ENCODE measurements at regions not wholly inside any gene's neighbourhood (a gene's known extent, or its start where the extent isn't known, plus 50 kb on each side); places are given as distances from the start of the nearest gene placed in this dataset.

DNA sequence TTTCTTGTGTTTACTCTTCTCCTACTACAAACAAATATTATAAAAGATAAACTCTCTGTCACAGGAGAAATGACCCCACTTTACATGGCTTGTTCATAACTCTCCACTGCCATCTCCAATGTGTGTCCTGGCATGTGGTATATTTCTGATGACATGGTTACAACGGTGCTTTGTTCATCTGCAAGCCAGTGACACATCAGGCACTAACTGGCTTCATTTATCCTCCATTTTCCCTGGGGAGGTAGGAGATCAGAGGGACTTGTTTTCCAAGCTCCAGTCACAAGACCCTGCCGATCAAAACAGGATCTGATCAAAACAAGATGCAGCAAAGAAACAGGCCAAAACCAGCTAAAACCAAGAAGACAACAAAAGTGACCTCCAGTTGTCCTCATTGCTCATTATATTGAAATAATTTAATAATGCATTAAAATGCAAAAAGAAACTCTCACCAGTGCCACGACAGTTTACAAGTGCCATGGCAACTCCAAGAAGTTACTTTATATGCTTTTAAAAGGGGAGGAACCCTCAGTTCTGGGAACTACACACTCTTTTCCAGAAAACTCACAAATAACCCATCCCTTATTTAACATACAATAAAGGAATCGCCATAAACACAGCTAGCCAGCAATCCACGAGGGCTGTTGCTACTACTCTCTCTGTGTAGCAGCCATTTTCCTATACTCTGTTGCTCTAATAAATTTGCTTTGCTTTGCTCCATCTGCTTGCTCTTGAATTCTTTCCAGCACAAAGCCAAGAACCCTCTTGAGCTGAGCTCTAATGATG lies 224.2 kb downstream of the XPNPEP1 start:
- TF ChIP-seq, protein P1, sequence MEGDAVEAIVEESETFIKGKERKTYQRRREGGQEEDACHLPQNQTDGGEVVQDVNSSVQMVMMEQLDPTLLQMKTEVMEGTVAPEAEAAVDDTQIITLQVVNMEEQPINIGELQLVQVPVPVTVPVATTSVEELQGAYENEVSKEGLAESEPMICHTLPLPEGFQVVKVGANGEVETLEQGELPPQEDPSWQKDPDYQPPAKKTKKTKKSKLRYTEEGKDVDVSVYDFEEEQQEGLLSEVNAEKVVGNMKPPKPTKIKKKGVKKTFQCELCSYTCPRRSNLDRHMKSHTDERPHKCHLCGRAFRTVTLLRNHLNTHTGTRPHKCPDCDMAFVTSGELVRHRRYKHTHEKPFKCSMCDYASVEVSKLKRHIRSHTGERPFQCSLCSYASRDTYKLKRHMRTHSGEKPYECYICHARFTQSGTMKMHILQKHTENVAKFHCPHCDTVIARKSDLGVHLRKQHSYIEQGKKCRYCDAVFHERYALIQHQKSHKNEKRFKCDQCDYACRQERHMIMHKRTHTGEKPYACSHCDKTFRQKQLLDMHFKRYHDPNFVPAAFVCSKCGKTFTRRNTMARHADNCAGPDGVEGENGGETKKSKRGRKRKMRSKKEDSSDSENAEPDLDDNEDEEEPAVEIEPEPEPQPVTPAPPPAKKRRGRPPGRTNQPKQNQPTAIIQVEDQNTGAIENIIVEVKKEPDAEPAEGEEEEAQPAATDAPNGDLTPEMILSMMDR (IDR thresholded peaks at IDR 0.05), result no peak
- TF ChIP-seq POLR2A (IDR thresholded peaks at IDR 0.05), result no peak

Measured in tibial nerve (tissue), 3 donors.